CD4-positive, alpha-beta T cell treated with Interleukin-12 subunit alpha and Interleukin-12 subunit beta, for 1 hour (primary cell): ENCODE measurements at regions not wholly inside any gene's neighbourhood (a gene's known extent, or its start where the extent isn't known, plus 50 kb on each side); places are given as distances from the start of the nearest gene placed in this dataset.
"Not testable (repeated sequence)": the region's sequence is repeated elsewhere in the genome, so short reads cannot be mapped to it uniquely, and the experiment has no call there.

ENCODE experiments used
- DNase-seq: peaks from one replicate; pipeline ENCODE4 v3.0.0-alpha.2; 2020

GRCh38 chr10:36840788-36841187 lies 284.6 kb upstream of the ANKRD30A start:
- DNase-seq, result no peak

DNA sequence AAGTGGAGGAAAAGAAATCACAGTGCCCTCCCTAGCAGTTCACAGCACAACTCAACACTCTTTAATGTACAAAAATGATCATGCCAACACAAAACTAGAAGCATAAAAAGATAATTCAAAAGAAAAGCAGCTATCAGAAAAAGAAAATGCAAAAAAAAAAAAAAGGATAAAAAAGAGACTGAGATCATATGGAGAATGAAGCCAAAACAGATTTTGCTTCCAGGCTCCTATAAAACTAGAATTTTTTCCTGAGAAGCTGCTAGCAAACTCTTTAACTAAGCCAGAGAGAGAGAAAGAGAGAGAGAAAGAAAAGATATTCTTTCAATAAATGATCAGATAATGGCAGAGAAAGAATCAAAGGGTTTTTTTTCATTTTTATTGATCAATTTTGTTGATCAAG lies 288.0 kb upstream of the ANKRD30A start:
- no peak for DNase-seq

DNA sequence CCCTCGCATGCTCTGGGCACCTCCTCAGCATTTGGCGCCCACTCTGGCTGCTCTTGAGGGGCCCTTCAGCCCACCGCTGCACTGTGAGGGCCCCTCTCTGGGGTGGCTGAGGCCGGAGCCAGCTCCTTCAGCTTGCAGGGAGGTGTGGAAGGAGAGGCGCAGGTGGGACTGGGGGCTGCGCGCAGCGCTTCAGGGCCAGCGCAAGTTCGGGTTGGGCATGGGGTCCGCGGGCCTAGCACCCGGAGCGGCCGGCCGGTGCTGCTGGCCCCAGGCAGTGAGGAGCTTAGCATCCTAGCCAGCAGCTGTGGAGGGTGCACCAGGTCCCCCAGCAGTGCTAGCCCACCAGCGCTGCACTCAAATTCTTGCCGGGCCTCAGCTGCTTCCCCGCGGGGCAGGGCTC lies 305.6 kb upstream of the ANKRD30A start:
- no peak for DNase-seq

- DNase-seq, result no peak
These were observed 307.5 kb upstream of the ANKRD30A start for GRCh38 chr10:36817898-36818297.

DNA sequence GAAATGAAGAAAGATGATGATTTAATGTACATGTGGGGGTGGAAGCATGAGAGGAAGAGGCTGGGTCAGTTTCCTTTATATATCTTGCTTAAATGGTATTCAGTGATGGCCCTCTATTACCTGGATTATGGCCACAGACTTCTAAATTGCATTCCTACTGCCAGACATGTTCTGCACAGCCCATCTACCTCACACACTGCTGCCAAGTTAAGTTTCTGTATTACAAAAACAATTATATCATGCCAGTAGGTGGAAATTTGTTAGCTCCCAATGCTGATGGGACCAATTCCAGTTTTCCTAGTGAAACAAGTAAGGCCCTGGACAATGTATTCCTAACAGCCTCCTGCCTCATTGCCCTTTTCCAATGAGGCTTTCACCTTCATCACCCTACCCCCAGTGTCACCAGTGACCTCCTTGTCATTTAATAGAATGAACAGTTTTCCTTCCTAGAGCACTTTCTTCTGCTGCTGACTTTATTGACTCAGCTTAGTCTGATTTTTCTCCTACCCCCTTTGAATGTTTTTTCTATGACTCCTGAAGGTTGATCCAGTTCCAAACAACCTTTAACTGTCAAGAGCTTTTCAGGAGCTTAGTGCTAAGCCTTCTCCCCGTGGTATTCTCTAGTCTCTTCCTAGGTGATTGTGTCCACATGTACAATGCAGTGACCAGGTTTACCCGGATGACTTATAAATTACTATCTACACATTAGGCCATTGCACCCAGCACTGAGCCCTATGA lies 316.6 kb upstream of the ANKRD30A start:
- DNase-seq, result no peak

- DNase-seq, result no peak
These were observed 322.2 kb upstream of the ANKRD30A start for GRCh38 chr10:36803229-36803628.

- DNase-seq, result no peak
These were observed 322.8 kb upstream of the ANKRD30A start for GRCh38 chr10:36802490-36803153.

- no peak for DNase-seq
These were observed 323.7 kb upstream of the ANKRD30A start for GRCh38 chr10:36801660-36802059.

GRCh38 chr10:36794981-36795380 lies 330.4 kb upstream of the ANKRD30A start:
- no peak for DNase-seq

- no peak for DNase-seq
These were observed 335.4 kb upstream of the ANKRD30A start for GRCh38 chr10:36789974-36790373.

- DNase-seq, result no peak
These were observed 337.2 kb upstream of the ANKRD30A start for GRCh38 chr10:36788152-36788551.

GRCh38 chr10:36783400-36783799 lies 342.0 kb upstream of the ANKRD30A start:
- DNase-seq, result no peak

DNA sequence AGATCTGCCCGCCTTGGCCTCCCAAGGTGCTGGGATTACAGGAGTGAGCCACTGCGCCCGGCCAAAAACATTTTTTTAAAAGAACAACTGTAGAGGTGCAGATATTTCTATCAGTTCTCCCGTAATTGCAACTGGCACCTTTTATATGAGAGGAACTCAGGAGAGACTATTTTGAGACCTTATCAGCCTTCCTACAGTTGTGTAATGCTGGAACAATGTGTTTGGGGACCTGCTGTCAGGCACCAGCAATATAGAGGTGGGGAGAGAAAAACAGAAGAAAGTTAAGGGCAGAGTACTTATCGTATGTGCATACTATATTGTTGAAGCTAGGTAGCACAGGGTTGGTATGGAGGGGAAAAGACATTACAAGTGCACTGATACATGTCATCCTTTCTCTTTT lies 343.8 kb upstream of the ANKRD30A start:
- no peak for DNase-seq

DNA sequence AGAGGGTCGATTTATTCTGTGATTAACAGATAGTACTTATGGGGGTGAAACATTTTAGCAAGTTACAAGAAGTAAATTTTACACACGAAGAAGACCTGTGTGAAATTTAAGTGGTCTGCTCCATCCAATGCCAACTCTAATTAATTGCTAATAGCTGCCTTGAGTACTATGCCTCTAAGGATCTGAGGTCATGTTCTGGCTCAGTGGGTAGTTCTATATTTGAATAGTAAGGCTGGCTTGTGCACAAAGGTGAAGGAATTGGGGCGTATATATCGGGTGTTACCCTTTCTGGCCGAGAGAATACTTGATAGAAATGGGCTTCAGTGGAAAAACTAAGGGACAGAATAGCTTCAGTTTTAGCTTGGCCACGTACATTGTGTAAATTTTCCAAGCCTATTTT lies 345.2 kb upstream of the ANKRD30A start:
- DNase-seq, result no peak

DNA sequence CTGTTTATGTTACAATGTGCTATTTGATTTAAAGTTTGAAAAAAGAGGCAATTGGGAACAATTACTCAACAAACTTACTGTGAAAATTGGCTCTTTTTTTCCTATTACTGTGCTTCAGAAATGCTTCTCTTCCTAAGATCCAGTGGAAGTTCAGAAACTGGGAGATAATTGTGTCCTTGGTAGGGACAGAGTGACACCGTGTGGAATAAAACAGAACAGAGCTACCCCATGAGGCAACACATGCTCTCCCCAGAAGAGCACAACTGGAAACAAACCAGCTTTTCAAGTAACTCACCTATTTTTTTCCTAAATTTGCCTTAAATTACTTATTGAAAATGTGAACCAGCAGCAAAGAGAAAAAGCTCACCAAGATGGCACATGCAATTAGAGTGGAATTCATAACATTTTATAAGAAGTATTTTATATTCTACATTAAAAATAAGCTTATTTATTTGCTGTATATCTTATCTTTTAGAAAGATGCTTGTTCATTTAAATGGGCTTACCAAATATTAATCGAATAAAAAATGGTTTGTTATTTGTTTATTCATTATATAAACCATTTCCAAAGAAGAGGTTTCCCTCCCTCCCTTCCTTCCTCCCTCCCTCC lies 346.1 kb upstream of the ANKRD30A start:
- DNase-seq, result no peak

GRCh38 chr10:36778651-36779050 lies 346.7 kb upstream of the ANKRD30A start:
- no peak for DNase-seq

- DNase-seq, result no peak
These were observed 351.7 kb upstream of the ANKRD30A start for GRCh38 chr10:36773652-36774051.

DNA sequence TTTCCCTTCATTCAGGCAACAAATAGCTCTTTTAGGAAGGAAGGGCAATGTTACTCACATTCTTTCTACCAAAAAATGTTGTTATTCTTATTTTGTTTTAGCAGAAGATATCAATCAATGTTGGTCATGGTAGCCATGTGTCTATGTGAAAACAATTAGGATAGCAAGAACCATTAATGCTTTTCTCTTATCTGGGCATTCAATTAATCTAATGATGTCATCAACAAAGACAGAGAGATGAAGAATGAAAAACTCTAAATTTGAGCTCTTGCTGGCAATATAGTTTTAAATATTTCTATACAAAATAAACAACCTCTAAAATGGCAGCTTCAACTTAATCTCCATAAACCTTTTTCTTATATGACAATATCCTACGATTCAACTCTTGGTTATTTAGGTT lies 353.7 kb upstream of the ANKRD30A start:
- no peak for DNase-seq

DNA sequence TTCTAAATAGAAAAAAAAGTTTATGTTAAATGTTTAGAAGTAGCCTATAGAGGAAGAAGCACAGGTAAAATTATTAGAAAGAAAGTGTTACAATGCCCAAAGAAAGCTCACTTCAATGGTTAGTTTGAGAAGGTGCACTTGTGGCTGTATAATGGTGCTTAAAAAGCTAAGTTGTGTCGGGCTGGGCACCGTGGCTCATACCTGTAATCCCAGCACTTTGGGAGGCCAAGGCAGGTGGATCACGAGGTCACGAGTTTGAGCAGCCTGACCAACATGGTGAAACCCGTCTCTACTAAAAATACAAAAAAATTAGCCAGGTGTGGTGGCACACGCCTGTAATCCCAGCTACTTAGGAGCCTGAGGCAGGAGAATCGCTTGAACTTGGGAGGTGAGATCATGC lies 355.7 kb upstream of the ANKRD30A start:
- DNase-seq, result not testable (repeated sequence)

DNA sequence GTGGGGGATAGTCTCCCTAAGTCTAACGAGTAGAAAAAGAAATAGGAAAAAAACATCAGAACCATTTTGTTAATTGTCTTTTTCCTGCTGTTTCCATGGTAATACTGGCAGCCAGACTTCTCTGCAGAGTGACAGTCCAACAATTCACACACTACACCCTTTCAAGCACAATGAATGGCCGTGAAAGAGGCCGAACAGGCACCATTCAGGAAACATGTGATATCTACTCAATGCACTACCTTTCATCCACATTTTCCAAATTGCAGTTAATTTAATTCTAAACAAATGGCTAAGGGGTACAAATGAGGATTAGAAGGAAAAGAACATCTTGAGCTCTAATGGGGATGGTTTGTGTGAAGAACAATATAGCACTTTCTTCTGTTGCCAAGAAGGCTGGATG lies 358.5 kb upstream of the ANKRD30A start:
- DNase-seq, result no peak

DNA sequence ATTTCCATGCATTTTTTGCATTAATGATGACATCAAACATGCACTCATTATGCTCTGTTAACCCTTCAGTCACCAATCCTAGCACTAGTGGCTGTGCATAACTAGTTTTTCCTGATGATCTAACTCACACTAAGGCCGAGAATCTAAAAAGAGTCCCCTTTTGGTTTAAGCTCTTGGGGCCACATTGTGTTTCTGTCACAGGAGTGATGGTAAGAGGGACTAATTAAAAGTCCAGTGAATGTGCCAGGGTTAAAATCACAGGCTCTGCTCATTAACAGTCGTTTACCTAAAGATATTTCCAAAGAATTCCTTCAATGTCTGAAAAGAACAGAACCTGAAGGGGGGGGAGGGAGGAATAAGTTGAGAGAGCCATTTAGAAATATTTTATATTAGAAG lies 359.0 kb upstream of the ANKRD30A start:
- no peak for DNase-seq

GRCh38 chr10:36765782-36766414 lies 359.5 kb upstream of the ANKRD30A start:
- DNase-seq, result no peak

DNA sequence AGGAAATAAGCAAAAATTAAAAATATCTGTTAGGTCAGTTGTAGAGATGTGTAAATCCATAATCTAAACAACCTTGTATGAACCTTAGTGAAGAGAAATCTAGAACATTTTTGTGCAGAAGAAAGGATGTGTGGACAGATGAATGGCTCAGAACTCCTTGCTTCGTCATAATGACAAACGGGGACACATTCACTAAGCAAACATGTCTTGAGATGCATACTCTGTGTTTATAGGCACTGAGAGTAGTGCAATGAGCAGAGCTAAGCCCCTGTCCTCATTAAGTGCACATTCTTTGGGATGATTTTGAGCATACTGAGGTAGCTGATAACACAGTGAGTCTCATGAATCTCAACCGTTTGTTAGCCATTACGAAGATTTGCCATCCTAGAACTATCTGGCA lies 360.6 kb upstream of the ANKRD30A start:
- DNase-seq, result no peak

DNA sequence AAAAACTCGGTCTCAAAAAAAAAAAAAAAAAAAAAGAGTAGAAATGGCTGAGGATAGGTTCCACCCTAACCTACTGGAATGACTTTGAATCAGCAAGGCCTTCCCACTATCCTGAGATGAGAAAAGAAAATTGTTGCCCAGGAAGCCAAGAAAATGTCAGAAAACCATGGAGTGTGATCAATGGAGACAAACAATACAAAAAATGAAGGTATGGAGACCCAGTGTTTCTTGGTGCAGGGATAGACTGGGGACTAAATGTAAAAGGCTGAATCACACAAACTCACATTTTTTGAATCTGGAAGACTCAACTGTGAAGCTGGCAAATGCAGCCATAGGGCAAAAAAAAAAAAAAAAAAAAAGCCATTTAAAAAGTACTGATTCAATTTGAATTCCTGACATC lies 364.3 kb upstream of the ANKRD30A start:
- DNase-seq, result no peak
